ENCODE measurements at regions not wholly inside any gene's neighbourhood (a gene's known extent, or its start where the extent isn't known, plus 50 kb on each side); places are given as distances from the start of the nearest gene placed in this dataset.

- DNase-seq, result no peak
- intact Hi-C loops (cut with DNase I), result no loop called here
- ATAC-seq (ENCODE audit: poor library complexity), result no peak
Measured at GRCh38 chr10:10421071-10421470, 596.6 kb upstream of the CELF2 start.

GRCh38 chr10:10431422-10432066, 586.1 kb upstream of the CELF2 start:
- ATAC-seq (ENCODE audit: poor library complexity), result no peak
- no peak for DNase-seq
- intact Hi-C loops (cut with DNase I), result no loop called here

GRCh38 chr10:10432296-10433035, 585.2 kb upstream of the CELF2 start:
- intact Hi-C loops (cut with DNase I), result no loop called here
- DNase-seq, result no peak
- ATAC-seq (ENCODE audit: poor library complexity), result no peak

GRCh38 chr10:10434312-10434711, 583.4 kb upstream of the CELF2 start:
- no peak for ATAC-seq (ENCODE audit: poor library complexity)
- no peak for DNase-seq
- intact Hi-C loops (cut with DNase I), result no loop called here

- intact Hi-C loops (cut with DNase I), result no loop called here
- DNase-seq, result no peak
- ATAC-seq (ENCODE audit: poor library complexity), result no peak
Measured at GRCh38 chr10:10437886-10438285, 579.8 kb upstream of the CELF2 start.

- ATAC-seq (ENCODE audit: poor library complexity), result peak; percentile 88
- DNase-seq, result no peak
- intact Hi-C loops (cut with DNase I), result no loop called here
Measured at GRCh38 chr10:10438335-10439100, 579.2 kb upstream of the CELF2 start.

GRCh38 chr10:10456856-10457255, 560.8 kb upstream of the CELF2 start:
- no peak for DNase-seq
- intact Hi-C loops (cut with DNase I), result no loop called here
- no peak for ATAC-seq (ENCODE audit: poor library complexity)

GRCh38 chr10:10460451-10460850, 557.2 kb upstream of the CELF2 start:
- ATAC-seq (ENCODE audit: poor library complexity) (peak; percentile 29), DNase-seq (no peak)

GRCh38 chr10:10462151-10462941, 555.3 kb upstream of the CELF2 start:
- ATAC-seq (ENCODE audit: poor library complexity) (no peak), DNase-seq (no peak)
- intact Hi-C loops (cut with DNase I), result no loop called here

More at GRCh38 chr10:10460451-10460850, 557.2 kb upstream of the CELF2 start:
- intact Hi-C loops (cut with DNase I), result no loop called here

GRCh38 chr10:10471758-10472157, 545.9 kb upstream of the CELF2 start:
- intact Hi-C loops (cut with DNase I), result no loop called here
- ATAC-seq (ENCODE audit: poor library complexity), result no peak

GRCh38 chr10:10475812-10476211, 541.9 kb upstream of the CELF2 start:
- DNase-seq (no peak), ATAC-seq (ENCODE audit: poor library complexity) (no peak)
- intact Hi-C loops (cut with DNase I), result no loop called here

More at GRCh38 chr10:10471758-10472157, 545.9 kb upstream of the CELF2 start:
- DNase-seq, result no peak

GRCh38 chr10:10477844-10478243, 539.8 kb upstream of the CELF2 start:
- DNase-seq (no peak), ATAC-seq (ENCODE audit: poor library complexity) (no peak)
- intact Hi-C loops (cut with DNase I), result no loop called here

GRCh38 chr10:10479465-10479864, 538.2 kb upstream of the CELF2 start:
- DNase-seq (no peak), ATAC-seq (ENCODE audit: poor library complexity) (no peak)
- intact Hi-C loops (cut with DNase I), result no loop called here

GRCh38 chr10:10482613-10483012, 535.1 kb upstream of the CELF2 start:
- DNase-seq (no peak), ATAC-seq (ENCODE audit: poor library complexity) (no peak)
- intact Hi-C loops (cut with DNase I), result no loop called here

GRCh38 chr10:10489076-10489475, 528.6 kb upstream of the CELF2 start:
- no peak for DNase-seq
- ATAC-seq (ENCODE audit: poor library complexity), result no peak
- intact Hi-C loops (cut with DNase I), result no loop called here

GRCh38 chr10:10489805-10490571, 527.7 kb upstream of the CELF2 start:
- DNase-seq, result no peak
- intact Hi-C loops (cut with DNase I), result no loop called here
- no peak for ATAC-seq (ENCODE audit: poor library complexity)

GRCh38 chr10:10490581-10490980, 527.1 kb upstream of the CELF2 start:
- intact Hi-C loops (cut with DNase I), result no loop called here
- DNase-seq (no peak), ATAC-seq (ENCODE audit: poor library complexity) (no peak)

- ATAC-seq (ENCODE audit: poor library complexity) (no peak), DNase-seq (no peak)
- intact Hi-C loops (cut with DNase I), result no loop called here
Measured at GRCh38 chr10:10492420-10492819, 525.3 kb upstream of the CELF2 start.
